Sigmoid colon (tissue), 6 donors: ENCODE measurements at regions not wholly inside any gene's neighbourhood (a gene's known extent, or its start where the extent isn't known, plus 50 kb on each side); places are given as distances from the start of the nearest gene placed in this dataset.
A peak's percentile ranks its signal among the peaks of the same experiment; 100 is the strongest.

Experiments
- DNase-seq: peaks from one replicate; pipeline ENCODE4 v3.0.0-alpha.2; 2019
- H3K27ac ChIP-seq, 4 donors: fragments of 200-600 bp; sonication (generic); one replicate each; pipeline ENCODE4 v1.5.1; 2016 to 2019; ENCODE audit warnings: mild to moderate bottlenecking in 1 of 4
- H3K27me3 ChIP-seq, 3 donors: fragments of 200-600 bp; sonication (generic); one replicate each; pipeline ENCODE4 v1.5.1; 2019; ENCODE audit warnings: mild to moderate bottlenecking in 1 of 3
- H3K36me3 ChIP-seq, 4 donors: fragments of 200-600 bp; sonication (generic); one replicate each; pipeline ENCODE4 v1.5.1; 2016 to 2019
- H3K4me1 ChIP-seq, 4 donors: fragments of 200-600 bp; sonication (generic); one replicate each; pipeline ENCODE4 v1.5.1; 2017 to 2019
- H3K4me3 ChIP-seq, 4 donors: fragments of 200-600 bp; sonication (generic); one replicate each; pipeline ENCODE4 v1.5.1; 2017 to 2019; ENCODE audit warnings: mild to moderate bottlenecking in 2 of 4, moderate library complexity in 1 of 4
- H3K9me3 ChIP-seq, 4 donors: fragments of 200-600 bp in 3 of 4; sonication (generic) in 3 of 4; one replicate each; pipeline versions ENCODE4 v1.5.1 to v1.6.1; 2013 to 2019
- EP300 ChIP-seq, 4 donors: sonication (generic); formaldehyde crosslinking; IDR thresholded peaks; one replicate each; pipeline ENCODE4 v1.6.1; 2017; ENCODE audit warnings: antibody characterized with exemption in 4 of 4
- POLR2A ChIP-seq, 2 donors: fragments of 450-650 bp; IDR thresholded peaks; one replicate each; pipeline ENCODE4 v1.6.1; 2016; ENCODE audit warnings: antibody characterized with exemption in 2 of 2, mild to moderate bottlenecking in 2 of 2, moderate library complexity in 2 of 2
- POLR2AphosphoS5 ChIP-seq, 4 donors: sonication (generic); formaldehyde crosslinking; IDR thresholded peaks; one replicate each; pipeline ENCODE4 v1.6.1; 2017; ENCODE audit warnings: antibody characterized with exemption in 4 of 4
- WGBS, 2 donors: extraction: QIAGEN DNeasy Blood & Tissue Kit; methylation state at CpG; one replicate each; pipeline ENCODE4 v1.1.7; 2013; 5-methylcytosine and 5-hydroxymethylcytosine counted together
- intact Hi-C: fragments of 100-400 bp; cut with DNase I; formaldehyde crosslinking; loops from one replicate; pipeline ENCODE4 v1.15.1; 2023
- TF ChIP-seq, protein P1 (sequence below), 4 experiments: fragments of 450-650 bp in 3 of 4; fragments of 200-600 bp in 1 of 4; IDR thresholded peaks; one replicate each; pipeline ENCODE4 v1.5.1; 2016 to 2019; ENCODE audit warnings: antibody characterized with exemption in 4 of 4, mild to moderate bottlenecking in 3 of 4, moderate library complexity in 2 of 4
- donor health status: healthy with polysubstance abuse.
- donor health status: healthy.

DNA sequence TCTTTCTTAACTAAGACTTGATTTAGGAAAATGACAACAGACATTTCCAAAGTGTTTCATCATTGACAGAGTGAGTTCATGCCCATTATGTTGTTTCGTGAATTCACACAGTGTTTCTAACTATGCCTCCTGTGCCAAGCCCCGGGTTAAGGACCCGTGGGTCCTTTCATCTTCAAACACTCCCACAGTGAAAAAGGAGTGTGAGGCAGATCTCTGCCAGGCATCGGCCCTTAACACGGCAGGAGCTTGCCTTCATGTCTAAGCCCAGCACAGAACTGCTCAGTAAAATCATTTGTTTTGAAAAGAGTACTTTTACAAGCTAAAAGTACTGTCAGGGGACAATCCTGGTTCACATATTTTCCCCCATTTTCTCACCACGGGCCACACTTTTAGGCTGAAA is 80.0 kb upstream of the FOXB1 start:
- Histone ChIP-seq H3K4me3 (no peak overlapping the region), H3K4me1 (no peaks in the 10 kb centered on the region), H3K27me3 (peaks cover 0 to 10% (median 0%) of the 10 kb centered on the region in 3 donors), H3K9me3 (peaks cover 0 to 2% (median 0%) of the 10 kb centered on the region in 4 donors), H3K27ac (no peak overlapping the region), H3K36me3 (no peaks in the 10 kb centered on the region)
- intact Hi-C loops, result no loop called here
- TF ChIP-seq, protein P1, sequence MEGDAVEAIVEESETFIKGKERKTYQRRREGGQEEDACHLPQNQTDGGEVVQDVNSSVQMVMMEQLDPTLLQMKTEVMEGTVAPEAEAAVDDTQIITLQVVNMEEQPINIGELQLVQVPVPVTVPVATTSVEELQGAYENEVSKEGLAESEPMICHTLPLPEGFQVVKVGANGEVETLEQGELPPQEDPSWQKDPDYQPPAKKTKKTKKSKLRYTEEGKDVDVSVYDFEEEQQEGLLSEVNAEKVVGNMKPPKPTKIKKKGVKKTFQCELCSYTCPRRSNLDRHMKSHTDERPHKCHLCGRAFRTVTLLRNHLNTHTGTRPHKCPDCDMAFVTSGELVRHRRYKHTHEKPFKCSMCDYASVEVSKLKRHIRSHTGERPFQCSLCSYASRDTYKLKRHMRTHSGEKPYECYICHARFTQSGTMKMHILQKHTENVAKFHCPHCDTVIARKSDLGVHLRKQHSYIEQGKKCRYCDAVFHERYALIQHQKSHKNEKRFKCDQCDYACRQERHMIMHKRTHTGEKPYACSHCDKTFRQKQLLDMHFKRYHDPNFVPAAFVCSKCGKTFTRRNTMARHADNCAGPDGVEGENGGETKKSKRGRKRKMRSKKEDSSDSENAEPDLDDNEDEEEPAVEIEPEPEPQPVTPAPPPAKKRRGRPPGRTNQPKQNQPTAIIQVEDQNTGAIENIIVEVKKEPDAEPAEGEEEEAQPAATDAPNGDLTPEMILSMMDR (IDR thresholded peaks at IDR 0.05), result no peak
- TF ChIP-seq POLR2A (IDR thresholded peaks at IDR 0.05), result no peak
- no peak for TF ChIP-seq POLR2AphosphoS5 (IDR thresholded peaks at IDR 0.05)
- no peak for TF ChIP-seq EP300 (IDR thresholded peaks at IDR 0.05)
- DNase-seq, result no peak
- 67 to 78% methylated on average over 6 of the region's 6 CpGs for WGBS, 2 donors

DNA sequence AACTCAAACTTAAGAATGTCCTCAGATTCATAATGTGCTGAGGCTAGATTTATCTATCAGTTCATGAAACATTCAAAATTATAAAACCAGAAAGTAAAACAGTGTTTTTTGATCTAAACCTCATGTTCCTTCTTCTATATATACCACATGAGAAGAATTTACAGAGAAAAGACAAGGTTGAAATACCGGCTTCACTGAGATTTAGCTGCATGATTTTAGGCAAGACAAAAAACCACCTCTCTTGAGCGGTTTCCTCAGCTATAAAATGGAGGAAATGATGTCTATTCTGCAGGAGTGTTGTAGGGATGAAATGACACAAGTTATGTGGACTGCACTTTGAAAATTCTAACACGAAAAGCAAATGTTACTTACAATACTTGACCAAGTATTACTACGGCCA is 80.6 kb upstream of the FOXB1 start:
- Histone ChIP-seq H3K9me3 (peaks cover 0 to 2% (median 0%) of the 10 kb centered on the region in 4 donors), H3K27me3 (peaks cover 0 to 10% (median 0%) of the 10 kb centered on the region in 3 donors), H3K27ac (no peak overlapping the region), H3K36me3 (no peaks in the 10 kb centered on the region), H3K4me3 (no peak overlapping the region), H3K4me1 (no peaks in the 10 kb centered on the region)
- no peak for DNase-seq
- intact Hi-C loops, result no loop called here
- WGBS, 2 donors, result 86 to 90% methylated on average over 4 of the region's 4 CpGs
- TF ChIP-seq EP300 (IDR thresholded peaks at IDR 0.05) (no peak), POLR2A (IDR thresholded peaks at IDR 0.05) (no peak), POLR2AphosphoS5 (IDR thresholded peaks at IDR 0.05) (no peak)
- TF ChIP-seq, protein P1 (IDR thresholded peaks at IDR 0.05), result no peak

DNA sequence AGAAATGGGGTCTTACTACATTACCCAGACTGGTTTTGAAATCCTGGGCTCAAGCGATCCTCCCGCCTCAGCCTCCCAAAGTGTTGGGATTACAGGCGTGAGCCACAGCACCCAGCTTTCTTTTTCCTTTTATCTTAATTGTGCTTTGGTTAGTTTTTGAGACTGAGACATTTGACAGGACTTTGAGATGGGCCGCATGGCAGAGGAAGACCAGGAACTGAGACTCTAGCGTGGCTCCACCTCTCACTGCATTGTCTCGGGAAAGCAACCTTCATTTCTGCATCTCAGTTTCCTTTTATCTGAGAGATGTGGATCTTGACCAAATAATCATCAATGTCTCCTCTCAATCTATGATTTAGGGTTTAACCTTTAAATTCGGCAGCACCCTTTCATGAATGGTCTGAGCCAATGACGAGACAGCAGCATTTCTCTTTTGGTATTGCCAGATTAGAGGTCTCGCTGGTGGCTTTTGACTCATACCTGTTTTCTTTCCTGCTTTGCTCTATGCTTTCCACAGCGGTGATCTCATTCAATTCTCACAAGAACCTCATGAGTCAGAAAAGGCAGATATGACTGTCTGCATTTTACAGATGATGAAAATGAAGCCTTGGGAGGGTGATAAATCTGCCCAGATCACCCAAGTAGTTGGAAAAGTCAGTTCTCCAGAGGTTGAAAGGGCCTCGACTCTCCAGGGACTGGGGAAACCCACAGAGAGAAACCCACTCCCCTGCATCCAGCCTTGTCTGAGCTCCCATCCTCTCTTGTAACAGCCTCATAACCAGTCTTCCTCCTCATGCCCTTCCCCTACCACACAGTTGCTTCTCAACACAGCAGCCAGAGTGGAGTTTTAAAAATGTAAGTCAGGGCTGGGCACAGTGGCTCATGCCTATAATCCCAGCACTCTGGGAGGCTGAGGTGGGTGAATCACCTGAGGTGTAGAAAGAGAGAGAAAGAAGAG is 84.8 kb upstream of the FOXB1 start:
- no peak for DNase-seq
- Histone ChIP-seq H3K4me3 (no peak overlapping the region), H3K4me1 (no peaks in the 10 kb centered on the region), H3K9me3 (no peaks in the 10 kb centered on the region), H3K36me3 (no peaks in the 10 kb centered on the region), H3K27ac (no peak overlapping the region), H3K27me3 (no peaks in the 10 kb centered on the region)
- TF ChIP-seq POLR2A (IDR thresholded peaks at IDR 0.05), result no peak
- TF ChIP-seq EP300 (IDR thresholded peaks at IDR 0.05), result no peak
- TF ChIP-seq POLR2AphosphoS5 (IDR thresholded peaks at IDR 0.05), result no peak
- TF ChIP-seq, protein P1 (IDR thresholded peaks at IDR 0.05), result no peak
- intact Hi-C loops, result no loop called here
- 79 to 86% methylated on average over 11 of the region's 11 CpGs for WGBS, 2 donors

DNA sequence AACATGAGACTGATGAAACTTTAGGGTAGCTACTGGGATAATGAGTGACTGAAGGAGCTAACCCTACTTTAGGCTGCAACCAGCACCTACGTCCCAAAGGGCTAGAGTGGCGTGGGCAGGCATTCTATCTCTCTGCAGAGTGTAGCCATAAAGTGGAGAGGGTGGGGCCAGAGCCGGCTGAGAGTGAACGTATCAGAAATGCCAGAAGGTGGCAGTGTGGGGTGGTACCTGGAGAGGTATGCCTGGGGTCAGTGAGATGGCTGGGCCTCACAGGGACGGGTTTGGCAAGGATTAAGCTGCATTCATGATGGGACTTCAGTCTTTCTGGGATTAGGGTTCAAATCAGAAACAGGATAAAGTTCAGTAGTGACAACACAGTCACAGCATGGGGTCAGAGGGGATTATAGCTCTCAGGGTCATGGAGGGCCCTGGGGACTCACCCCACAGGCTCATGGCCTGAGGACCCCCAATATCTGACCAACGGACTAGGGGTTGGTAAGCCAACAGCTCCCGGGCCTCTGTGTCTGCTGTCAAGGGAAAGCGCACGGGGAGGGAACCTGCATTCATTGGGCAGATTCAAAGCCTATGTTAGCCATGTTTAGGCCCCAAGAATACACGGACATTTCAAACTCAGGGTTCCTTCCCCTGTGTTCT is 86.5 kb upstream of the FOXB1 start:
- TF ChIP-seq EP300 (IDR thresholded peaks at IDR 0.05), result no peak
- TF ChIP-seq, protein P1 (IDR thresholded peaks at IDR 0.05), result peak in 1 of 4 experiments; percentile 10
- WGBS, 2 donors, result 38 to 41% methylated on average over 10 of the region's 10 CpGs
- DNase-seq, result no peak

More for the DNA sequence above, 86.5 kb upstream of the FOXB1 start:
- Histone ChIP-seq H3K27me3 (no peaks in the 10 kb centered on the region), H3K4me1 (no peaks in the 10 kb centered on the region), H3K36me3 (no peaks in the 10 kb centered on the region), H3K27ac (no peak overlapping the region), H3K9me3 (no peaks in the 10 kb centered on the region), H3K4me3 (no peak overlapping the region)
- intact Hi-C loops, result no loop called here
